ENCODE measurements at regions not wholly inside any gene's neighbourhood (a gene's known extent, or its start where the extent isn't known, plus 50 kb on each side); places are given as distances from the start of the nearest gene placed in this dataset.

- DNase-seq: no peak
- Histone ChIP-seq H3K36me3 (ENCODE audit: control insufficient read depth, insufficient read depth, low read length) (no peaks in the 10 kb centered on the region), H3K9me3 (ENCODE audit: control insufficient read depth, low read length) (no peaks in the 10 kb centered on the region), H3K4me1 (ENCODE audit: control insufficient read depth, insufficient read depth, low read length, poor library complexity, severe bottlenecking) (no peaks in the 10 kb centered on the region), H3K4me3 (ENCODE audit: insufficient read depth, low read depth, low read length, poor library complexity, severe bottlenecking) (no peak overlapping the region), H3K27ac (ENCODE audit: insufficient read depth, low read length, poor library complexity, severe bottlenecking) (no peak overlapping the region), H3K27me3 (replicated peaks; ENCODE audit: control insufficient read depth, insufficient read depth, low read length, poor library complexity, severe bottlenecking) (peaks cover 11% of the 10 kb centered on the region)
Measured at GRCh38 chr16:86302421-86303109, 207.8 kb upstream of the FOXF1 start.

- no peak for DNase-seq
- H3K36me3 ChIP-seq (ENCODE audit: control insufficient read depth, insufficient read depth, low read length): no peaks in the 10 kb centered on the region
- H3K4me3 ChIP-seq (ENCODE audit: insufficient read depth, low read depth, low read length, poor library complexity, severe bottlenecking): no peak overlapping the region
- H3K9me3 ChIP-seq (ENCODE audit: control insufficient read depth, low read length): no peaks in the 10 kb centered on the region
- peaks cover 10% of the 10 kb centered on the region for H3K27me3 ChIP-seq (replicated peaks; ENCODE audit: control insufficient read depth, insufficient read depth, low read length, poor library complexity, severe bottlenecking)
- no peaks in the 10 kb centered on the region for H3K4me1 ChIP-seq (ENCODE audit: control insufficient read depth, insufficient read depth, low read length, poor library complexity, severe bottlenecking)
- H3K27ac ChIP-seq (ENCODE audit: insufficient read depth, low read length, poor library complexity, severe bottlenecking): no peak overlapping the region
Measured at GRCh38 chr16:86303787-86304678, 206.3 kb upstream of the FOXF1 start.

DNA sequence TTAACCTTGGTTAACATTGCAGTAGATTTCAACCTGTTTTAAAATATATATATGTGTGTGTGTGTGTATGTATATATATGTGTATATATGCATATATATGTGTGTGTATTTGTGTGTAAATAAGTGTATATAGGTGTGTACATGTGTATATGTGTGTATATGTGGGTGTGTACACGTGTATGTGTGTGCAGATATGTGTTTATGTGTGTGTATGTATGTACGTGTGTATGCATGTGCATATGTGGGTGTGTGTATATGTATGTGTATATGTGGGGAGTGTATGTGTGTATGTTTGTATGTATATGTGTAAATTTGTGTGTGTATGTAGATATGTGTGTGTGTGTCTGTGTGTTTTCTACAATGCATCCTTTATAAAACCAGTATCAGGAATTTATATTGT, 205.5 kb upstream of the FOXF1 start:
- Histone ChIP-seq H3K27ac (ENCODE audit: insufficient read depth, low read length, poor library complexity, severe bottlenecking) (no peak overlapping the region), H3K9me3 (ENCODE audit: control insufficient read depth, low read length) (no peaks in the 10 kb centered on the region), H3K36me3 (ENCODE audit: control insufficient read depth, insufficient read depth, low read length) (no peaks in the 10 kb centered on the region), H3K4me1 (ENCODE audit: control insufficient read depth, insufficient read depth, low read length, poor library complexity, severe bottlenecking) (no peaks in the 10 kb centered on the region), H3K27me3 (replicated peaks; ENCODE audit: control insufficient read depth, insufficient read depth, low read length, poor library complexity, severe bottlenecking) (peaks cover 6% of the 10 kb centered on the region), H3K4me3 (ENCODE audit: insufficient read depth, low read depth, low read length, poor library complexity, severe bottlenecking) (no peak overlapping the region)
- no peak for DNase-seq

DNA sequence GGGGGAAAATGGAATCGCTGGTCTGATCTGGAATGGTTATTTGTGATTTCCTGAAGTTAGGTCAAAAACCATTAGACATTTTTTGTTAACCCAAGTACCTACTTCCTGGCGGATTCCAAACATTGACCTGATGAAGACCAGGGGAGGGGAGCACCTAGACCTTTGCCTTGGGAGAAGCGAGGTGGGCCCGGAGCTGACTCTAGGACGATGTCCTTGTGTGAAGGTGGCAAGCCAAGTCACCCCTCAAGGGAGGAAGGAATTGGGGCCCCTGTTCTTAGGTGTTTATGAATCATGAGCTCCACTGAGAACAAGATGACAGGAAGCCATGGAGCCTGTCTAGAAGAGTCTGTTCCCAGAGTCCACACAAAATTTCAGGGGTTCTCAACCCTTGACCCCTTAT, 204.9 kb upstream of the FOXF1 start:
- Histone ChIP-seq H3K36me3 (ENCODE audit: control insufficient read depth, insufficient read depth, low read length) (no peaks in the 10 kb centered on the region), H3K27ac (ENCODE audit: insufficient read depth, low read length, poor library complexity, severe bottlenecking) (no peak overlapping the region), H3K27me3 (replicated peaks; ENCODE audit: control insufficient read depth, insufficient read depth, low read length, poor library complexity, severe bottlenecking) (peaks cover 6% of the 10 kb centered on the region), H3K4me1 (ENCODE audit: control insufficient read depth, insufficient read depth, low read length, poor library complexity, severe bottlenecking) (no peaks in the 10 kb centered on the region), H3K9me3 (ENCODE audit: control insufficient read depth, low read length) (no peaks in the 10 kb centered on the region), H3K4me3 (ENCODE audit: insufficient read depth, low read depth, low read length, poor library complexity, severe bottlenecking) (no peak overlapping the region)
- no peak for DNase-seq

DNA sequence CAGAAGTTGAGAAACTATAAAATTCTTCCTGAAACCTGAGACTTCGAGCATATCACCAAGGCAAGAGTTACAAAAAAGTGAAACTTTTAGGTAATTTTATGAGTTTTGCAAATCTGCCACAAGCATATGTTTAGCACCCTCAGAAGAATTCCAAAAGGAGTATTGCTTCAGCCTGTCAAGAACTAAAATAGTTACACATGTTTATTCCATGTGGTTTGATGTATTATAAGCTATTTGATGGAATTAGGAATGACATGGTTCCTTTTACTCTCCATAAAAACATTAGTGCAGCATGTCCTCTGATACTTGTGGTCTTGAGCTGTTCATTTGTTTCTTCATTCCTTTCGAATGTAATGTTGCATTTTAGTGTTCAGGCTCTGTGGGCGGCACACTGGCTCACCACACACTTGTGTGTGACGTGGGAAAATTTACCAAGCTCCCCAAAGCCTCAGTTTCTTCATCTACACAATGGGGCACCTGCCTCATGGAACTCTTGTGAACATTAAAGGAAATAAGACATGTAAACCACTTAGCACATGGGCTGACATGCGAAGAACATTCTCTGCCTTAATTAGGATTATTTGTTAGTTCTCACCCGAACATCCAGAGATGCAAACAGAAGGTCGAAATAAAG, 204.2 kb upstream of the FOXF1 start:
- Histone ChIP-seq H3K9me3 (ENCODE audit: control insufficient read depth, low read length) (no peaks in the 10 kb centered on the region), H3K36me3 (ENCODE audit: control insufficient read depth, insufficient read depth, low read length) (no peaks in the 10 kb centered on the region), H3K4me3 (ENCODE audit: insufficient read depth, low read depth, low read length, poor library complexity, severe bottlenecking) (no peak overlapping the region), H3K27me3 (replicated peaks; ENCODE audit: control insufficient read depth, insufficient read depth, low read length, poor library complexity, severe bottlenecking) (peaks cover 2% of the 10 kb centered on the region), H3K27ac (ENCODE audit: insufficient read depth, low read length, poor library complexity, severe bottlenecking) (no peak overlapping the region), H3K4me1 (ENCODE audit: control insufficient read depth, insufficient read depth, low read length, poor library complexity, severe bottlenecking) (no peaks in the 10 kb centered on the region)
- no peak for DNase-seq

GRCh38 chr16:86306811-86307513, 203.4 kb upstream of the FOXF1 start:
- Histone ChIP-seq H3K27ac (ENCODE audit: insufficient read depth, low read length, poor library complexity, severe bottlenecking) (no peak overlapping the region), H3K27me3 (replicated peaks; ENCODE audit: control insufficient read depth, insufficient read depth, low read length, poor library complexity, severe bottlenecking) (no peaks in the 10 kb centered on the region), H3K4me3 (ENCODE audit: insufficient read depth, low read depth, low read length, poor library complexity, severe bottlenecking) (no peak overlapping the region), H3K4me1 (ENCODE audit: control insufficient read depth, insufficient read depth, low read length, poor library complexity, severe bottlenecking) (no peaks in the 10 kb centered on the region), H3K9me3 (ENCODE audit: control insufficient read depth, low read length) (no peaks in the 10 kb centered on the region), H3K36me3 (ENCODE audit: control insufficient read depth, insufficient read depth, low read length) (no peaks in the 10 kb centered on the region)
- no peak for DNase-seq

DNA sequence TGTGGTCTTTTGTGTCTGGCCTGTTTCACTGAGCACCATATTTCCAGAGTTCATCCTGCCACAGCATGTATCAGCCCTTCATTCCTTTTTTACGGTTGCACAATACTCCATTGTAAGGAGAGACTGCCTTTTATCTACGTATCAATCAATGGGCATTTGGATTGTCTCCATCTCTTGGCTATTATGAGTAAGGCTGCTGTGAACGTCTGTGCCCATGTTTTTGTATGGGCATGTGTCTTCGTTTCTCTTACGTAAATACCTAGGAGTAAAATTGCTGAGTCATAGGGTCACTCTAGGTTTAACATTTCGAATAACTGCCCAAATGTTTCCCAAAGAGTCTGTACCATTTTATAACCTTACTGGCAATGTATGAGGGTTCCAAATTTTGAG, 202.8 kb upstream of the FOXF1 start:
- Histone ChIP-seq H3K36me3 (ENCODE audit: control insufficient read depth, insufficient read depth, low read length) (no peaks in the 10 kb centered on the region), H3K27me3 (replicated peaks; ENCODE audit: control insufficient read depth, insufficient read depth, low read length, poor library complexity, severe bottlenecking) (no peaks in the 10 kb centered on the region), H3K4me1 (ENCODE audit: control insufficient read depth, insufficient read depth, low read length, poor library complexity, severe bottlenecking) (no peaks in the 10 kb centered on the region), H3K4me3 (ENCODE audit: insufficient read depth, low read depth, low read length, poor library complexity, severe bottlenecking) (no peak overlapping the region), H3K9me3 (ENCODE audit: control insufficient read depth, low read length) (no peaks in the 10 kb centered on the region), H3K27ac (ENCODE audit: insufficient read depth, low read length, poor library complexity, severe bottlenecking) (no peak overlapping the region)
- DNase-seq: no peak

- DNase-seq: no peak
- Histone ChIP-seq H3K4me1 (ENCODE audit: control insufficient read depth, insufficient read depth, low read length, poor library complexity, severe bottlenecking) (no peaks in the 10 kb centered on the region), H3K9me3 (ENCODE audit: control insufficient read depth, low read length) (no peaks in the 10 kb centered on the region), H3K27ac (ENCODE audit: insufficient read depth, low read length, poor library complexity, severe bottlenecking) (no peak overlapping the region), H3K27me3 (replicated peaks; ENCODE audit: control insufficient read depth, insufficient read depth, low read length, poor library complexity, severe bottlenecking) (no peaks in the 10 kb centered on the region), H3K36me3 (ENCODE audit: control insufficient read depth, insufficient read depth, low read length) (no peaks in the 10 kb centered on the region), H3K4me3 (ENCODE audit: insufficient read depth, low read depth, low read length, poor library complexity, severe bottlenecking) (no peak overlapping the region)
Measured at GRCh38 chr16:86308514-86308913, 201.8 kb upstream of the FOXF1 start.

DNA sequence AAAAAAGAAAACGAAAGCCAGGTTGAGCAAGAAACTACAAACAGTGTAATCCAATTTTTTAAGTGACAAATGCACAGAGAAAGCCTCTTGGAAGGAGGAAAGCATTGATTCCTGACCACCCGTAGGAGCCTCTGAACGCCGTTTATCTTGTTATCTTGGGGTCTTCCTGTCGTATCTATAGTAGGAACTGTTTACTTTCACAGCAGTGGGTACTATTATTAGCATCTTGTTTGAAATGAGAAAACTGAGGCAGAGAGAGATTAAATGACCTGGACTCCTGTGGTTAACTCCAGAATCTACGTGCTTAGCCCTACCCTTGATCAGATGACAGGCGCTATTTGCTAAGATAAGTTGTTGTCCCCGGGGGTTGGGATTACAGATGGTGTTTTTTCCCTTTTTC, 196.7 kb upstream of the FOXF1 start:
- no peak overlapping the region for H3K4me3 ChIP-seq (ENCODE audit: insufficient read depth, low read depth, low read length, poor library complexity, severe bottlenecking)
- no peak for DNase-seq
- no peaks in the 10 kb centered on the region for H3K36me3 ChIP-seq (ENCODE audit: control insufficient read depth, insufficient read depth, low read length)
- H3K27ac ChIP-seq (ENCODE audit: insufficient read depth, low read length, poor library complexity, severe bottlenecking): no peak overlapping the region
- H3K27me3 ChIP-seq (replicated peaks; ENCODE audit: control insufficient read depth, insufficient read depth, low read length, poor library complexity, severe bottlenecking): no peaks in the 10 kb centered on the region
- H3K9me3 ChIP-seq (ENCODE audit: control insufficient read depth, low read length): no peaks in the 10 kb centered on the region
- no peaks in the 10 kb centered on the region for H3K4me1 ChIP-seq (ENCODE audit: control insufficient read depth, insufficient read depth, low read length, poor library complexity, severe bottlenecking)
